HG02970 (cell line): ENCODE measurements at regions not wholly inside any gene's neighbourhood (a gene's known extent, or its start where the extent isn't known, plus 50 kb on each side); places are given as distances from the start of the nearest gene placed in this dataset.
"Not testable (repeated sequence)": the region's sequence is repeated elsewhere in the genome, so short reads cannot be mapped to it uniquely, and the experiment has no call there.

ENCODE experiments used
- ATAC-seq: cut with Tn5 transposase; IDR thresholded peaks from one replicate; pipeline ENCODE4 v1.9.1; 2021; ENCODE audit warnings: mild to moderate bottlenecking, moderate library complexity, moderate number of reproducible peaks; ENCODE audit not compliant: unreplicated experiment, low FRiP score

- no peak for ATAC-seq
These were observed 91.4 kb downstream of the MOBP start for GRCh38 chr3:39558775-39559306.

- ATAC-seq, result no peak
These were observed 92.1 kb downstream of the MOBP start for GRCh38 chr3:39559543-39559942.

- no peak for ATAC-seq
These were observed 101.0 kb downstream of the MOBP start for GRCh38 chr3:39568508-39568907.

GRCh38 chr3:39569095-39569494 is 101.6 kb downstream of the MOBP start:
- no peak for ATAC-seq

GRCh38 chr3:39573392-39573791 is 105.9 kb downstream of the MOBP start:
- no peak for ATAC-seq

GRCh38 chr3:39577541-39577940 is 110.1 kb downstream of the MOBP start:
- no peak for ATAC-seq

GRCh38 chr3:39586215-39586614 is 118.7 kb downstream of the MOBP start:
- ATAC-seq, result not testable (repeated sequence)

GRCh38 chr3:39587113-39587512 is 119.6 kb downstream of the MOBP start:
- ATAC-seq, result no peak

GRCh38 chr3:39590806-39591205 is 123.3 kb downstream of the MOBP start:
- no peak for ATAC-seq

- no peak for ATAC-seq
These were observed 125.0 kb downstream of the MOBP start for GRCh38 chr3:39592311-39593050.

GRCh38 chr3:39593341-39593740 is 125.9 kb downstream of the MOBP start:
- ATAC-seq, result no peak

GRCh38 chr3:39601241-39601640 is 133.8 kb downstream of the MOBP start:
- no peak for ATAC-seq

- ATAC-seq, result no peak
These were observed 138.4 kb downstream of the MOBP start for GRCh38 chr3:39605837-39606236.

GRCh38 chr3:39626198-39626597 is 158.7 kb downstream of the MOBP start:
- no peak for ATAC-seq

- ATAC-seq, result no peak
These were observed 163.7 kb downstream of the MOBP start for GRCh38 chr3:39631136-39631535.

GRCh38 chr3:39637807-39638206 is 170.3 kb downstream of the MOBP start:
- ATAC-seq, result no peak

GRCh38 chr3:39638301-39638700 is 170.8 kb downstream of the MOBP start:
- no peak for ATAC-seq

- no peak for ATAC-seq
These were observed 169.8 kb upstream of the MYRIP start for GRCh38 chr3:39639344-39640236.

GRCh38 chr3:39641274-39641673 is 168.1 kb upstream of the MYRIP start:
- ATAC-seq, result no peak

GRCh38 chr3:39644176-39644575 is 165.2 kb upstream of the MYRIP start:
- ATAC-seq, result no peak

- ATAC-seq, result not testable (repeated sequence)
These were observed 158.2 kb upstream of the MYRIP start for GRCh38 chr3:39651256-39651655.
